NB4 (cell line): ENCODE measurements at regions not wholly inside any gene's neighbourhood (a gene's known extent, or its start where the extent isn't known, plus 50 kb on each side); places are given as distances from the start of the nearest gene placed in this dataset.

Experiments used
- MAX ChIP-seq: IDR thresholded peaks from 2 replicates; pipeline ENCODE4 v1.6.1; 2011; ENCODE audit warnings: low read depth, low read length
- MYC ChIP-seq: IDR thresholded peaks from 2 replicates; pipeline ENCODE4 v1.6.1; 2011; ENCODE audit warnings: low read depth, low read length
- POLR2A ChIP-seq: IDR thresholded peaks from 2 replicates; pipeline ENCODE4 v1.6.1; 2011; ENCODE audit warnings: mild to moderate bottlenecking; ENCODE audit not compliant: insufficient read length; ENCODE audit errors: extremely low read depth
- TF ChIP-seq, protein P1 (sequence below): IDR thresholded peaks from one replicate; pipeline ENCODE4 v1.5.1; 2012; ENCODE audit warnings: low read depth, low read length

GRCh38 chr5:82913971-82914370 lies 163.2 kb downstream of the TMEM167A start:
- TF ChIP-seq, protein P1, sequence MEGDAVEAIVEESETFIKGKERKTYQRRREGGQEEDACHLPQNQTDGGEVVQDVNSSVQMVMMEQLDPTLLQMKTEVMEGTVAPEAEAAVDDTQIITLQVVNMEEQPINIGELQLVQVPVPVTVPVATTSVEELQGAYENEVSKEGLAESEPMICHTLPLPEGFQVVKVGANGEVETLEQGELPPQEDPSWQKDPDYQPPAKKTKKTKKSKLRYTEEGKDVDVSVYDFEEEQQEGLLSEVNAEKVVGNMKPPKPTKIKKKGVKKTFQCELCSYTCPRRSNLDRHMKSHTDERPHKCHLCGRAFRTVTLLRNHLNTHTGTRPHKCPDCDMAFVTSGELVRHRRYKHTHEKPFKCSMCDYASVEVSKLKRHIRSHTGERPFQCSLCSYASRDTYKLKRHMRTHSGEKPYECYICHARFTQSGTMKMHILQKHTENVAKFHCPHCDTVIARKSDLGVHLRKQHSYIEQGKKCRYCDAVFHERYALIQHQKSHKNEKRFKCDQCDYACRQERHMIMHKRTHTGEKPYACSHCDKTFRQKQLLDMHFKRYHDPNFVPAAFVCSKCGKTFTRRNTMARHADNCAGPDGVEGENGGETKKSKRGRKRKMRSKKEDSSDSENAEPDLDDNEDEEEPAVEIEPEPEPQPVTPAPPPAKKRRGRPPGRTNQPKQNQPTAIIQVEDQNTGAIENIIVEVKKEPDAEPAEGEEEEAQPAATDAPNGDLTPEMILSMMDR, result no peak
- TF ChIP-seq MYC (no peak), POLR2A (no peak), MAX (no peak)
